Vagina (tissue), 2 donors: ENCODE measurements at regions not wholly inside any gene's neighbourhood (a gene's known extent, or its start where the extent isn't known, plus 50 kb on each side); places are given as distances from the start of the nearest gene placed in this dataset.

ENCODE experiments used
- DNase-seq, 2 donors: peaks; one replicate each; pipeline ENCODE4 v3.0.0-alpha.2; 2017; ENCODE audit errors: extremely low spot score in 2 of 2
- H3K27ac ChIP-seq: fragments of 200-600 bp; sonication (generic); one replicate; pipeline ENCODE4 v1.5.1; 2019
- H3K27me3 ChIP-seq: fragments of 200-600 bp; sonication (generic); one replicate; pipeline ENCODE4 v1.5.1; 2019
- H3K36me3 ChIP-seq, 2 donors: fragments of 200-600 bp; sonication (generic); one replicate each; pipeline ENCODE4 v1.5.1; 2017 to 2019
- H3K4me1 ChIP-seq: fragments of 200-600 bp; sonication (generic); one replicate; pipeline ENCODE4 v1.5.1; 2019
- H3K4me3 ChIP-seq, 2 donors: fragments of 200-600 bp; sonication (generic); 1 replicate in 1 of 2; 2 replicates in 1 of 2; pipeline ENCODE4 v1.5.1; 2016 to 2019
- H3K9me3 ChIP-seq: fragments of 200-600 bp; sonication (generic); one replicate; pipeline ENCODE4 v1.5.1; 2019
- POLR2A ChIP-seq, 2 donors: fragments of 450-650 bp; IDR thresholded peaks; one replicate each; pipeline ENCODE4 v1.6.1; 2017; ENCODE audit warnings: antibody characterized with exemption in 2 of 2, mild to moderate bottlenecking in 2 of 2, moderate library complexity in 2 of 2
- POLR2AphosphoS5 ChIP-seq, 2 donors: sonication (generic); formaldehyde crosslinking; IDR thresholded peaks; one replicate each; pipeline ENCODE4 v1.9.0; 2017; ENCODE audit warnings: antibody characterized with exemption in 2 of 2, mild to moderate bottlenecking in 2 of 2, low read depth in 1 of 2; ENCODE audit not compliant: insufficient read depth in 1 of 2
- intact Hi-C: fragments of 100-400 bp; cut with DNase I; formaldehyde crosslinking; loops from one replicate; pipeline ENCODE4 v1.15.1; 2023
- TF ChIP-seq, protein P1 (sequence below), 3 experiments: fragments of 450-650 bp in 2 of 3; fragments of 200-600 bp in 1 of 3; sonication (generic) in 1 of 3; IDR thresholded peaks; one replicate each; pipeline ENCODE4 v1.5.1; 2017 to 2019; ENCODE audit warnings: antibody characterized with exemption in 3 of 3, mild to moderate bottlenecking in 2 of 3, moderate library complexity in 2 of 3

DNA sequence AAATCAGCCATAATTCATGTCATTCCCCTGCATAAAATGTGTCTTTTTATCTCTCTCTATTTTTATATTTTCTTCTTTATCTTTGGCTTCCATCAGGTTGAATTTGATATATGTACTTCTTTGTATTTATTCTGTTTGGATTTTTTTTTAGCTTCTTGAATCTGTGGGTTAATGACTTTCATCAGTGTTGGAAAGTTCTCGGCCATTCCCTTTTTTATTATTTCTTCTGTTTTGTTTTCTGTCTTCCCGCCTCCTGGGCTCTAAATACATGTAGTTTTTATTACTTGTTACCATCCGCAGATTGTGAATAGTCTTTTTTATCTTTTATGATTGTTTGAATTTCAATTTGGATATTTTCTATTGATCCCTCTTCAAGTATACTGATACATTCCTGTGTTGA is 637.5 kb downstream of the NPHP4 start:
- Histone ChIP-seq H3K27ac (no peak overlapping the region), H3K4me3 (no peak overlapping the region), H3K36me3 (no peaks in the 10 kb centered on the region), H3K4me1 (no peaks in the 10 kb centered on the region), H3K9me3 (no peaks in the 10 kb centered on the region), H3K27me3 (no peaks in the 10 kb centered on the region)
- DNase-seq: no peak
- TF ChIP-seq POLR2A (IDR thresholded peaks at IDR 0.05): no peak
- intact Hi-C loops: no loop called here

DNA sequence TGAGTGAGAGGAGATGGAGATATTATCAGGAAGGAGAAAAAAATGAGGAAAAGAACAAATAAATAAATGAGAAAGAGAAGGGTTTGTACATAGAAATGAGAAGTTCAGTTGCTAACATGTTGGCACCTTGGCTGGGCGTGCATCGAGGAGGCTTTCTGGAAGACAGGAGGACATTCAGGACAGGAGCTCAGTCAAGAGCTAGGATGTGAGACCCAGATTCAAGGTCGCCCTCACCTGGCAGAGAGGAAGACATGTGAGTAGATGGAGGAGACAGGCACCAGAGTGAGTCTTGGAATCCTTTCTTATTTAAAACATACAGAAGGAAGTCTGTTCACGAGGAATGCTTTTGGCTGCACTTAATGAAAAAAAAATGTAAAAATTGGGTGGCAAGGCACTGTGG is 640.9 kb downstream of the NPHP4 start:
- no peak overlapping the region for H3K4me3 ChIP-seq
- intact Hi-C loops: no loop called here
- H3K36me3 ChIP-seq: no peaks in the 10 kb centered on the region
- H3K4me1 ChIP-seq: no peaks in the 10 kb centered on the region
- TF ChIP-seq POLR2A (IDR thresholded peaks at IDR 0.05) (no peak), POLR2AphosphoS5 (IDR thresholded peaks at IDR 0.05; ENCODE audit: insufficient read depth in 1 of 2, low read depth in 1 of 2) (no peak)
- TF ChIP-seq, protein P1, sequence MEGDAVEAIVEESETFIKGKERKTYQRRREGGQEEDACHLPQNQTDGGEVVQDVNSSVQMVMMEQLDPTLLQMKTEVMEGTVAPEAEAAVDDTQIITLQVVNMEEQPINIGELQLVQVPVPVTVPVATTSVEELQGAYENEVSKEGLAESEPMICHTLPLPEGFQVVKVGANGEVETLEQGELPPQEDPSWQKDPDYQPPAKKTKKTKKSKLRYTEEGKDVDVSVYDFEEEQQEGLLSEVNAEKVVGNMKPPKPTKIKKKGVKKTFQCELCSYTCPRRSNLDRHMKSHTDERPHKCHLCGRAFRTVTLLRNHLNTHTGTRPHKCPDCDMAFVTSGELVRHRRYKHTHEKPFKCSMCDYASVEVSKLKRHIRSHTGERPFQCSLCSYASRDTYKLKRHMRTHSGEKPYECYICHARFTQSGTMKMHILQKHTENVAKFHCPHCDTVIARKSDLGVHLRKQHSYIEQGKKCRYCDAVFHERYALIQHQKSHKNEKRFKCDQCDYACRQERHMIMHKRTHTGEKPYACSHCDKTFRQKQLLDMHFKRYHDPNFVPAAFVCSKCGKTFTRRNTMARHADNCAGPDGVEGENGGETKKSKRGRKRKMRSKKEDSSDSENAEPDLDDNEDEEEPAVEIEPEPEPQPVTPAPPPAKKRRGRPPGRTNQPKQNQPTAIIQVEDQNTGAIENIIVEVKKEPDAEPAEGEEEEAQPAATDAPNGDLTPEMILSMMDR (IDR thresholded peaks at IDR 0.05): no peak
- H3K27me3 ChIP-seq: no peaks in the 10 kb centered on the region
- no peaks in the 10 kb centered on the region for H3K9me3 ChIP-seq
- H3K27ac ChIP-seq: no peak overlapping the region
- DNase-seq: no peak

DNA sequence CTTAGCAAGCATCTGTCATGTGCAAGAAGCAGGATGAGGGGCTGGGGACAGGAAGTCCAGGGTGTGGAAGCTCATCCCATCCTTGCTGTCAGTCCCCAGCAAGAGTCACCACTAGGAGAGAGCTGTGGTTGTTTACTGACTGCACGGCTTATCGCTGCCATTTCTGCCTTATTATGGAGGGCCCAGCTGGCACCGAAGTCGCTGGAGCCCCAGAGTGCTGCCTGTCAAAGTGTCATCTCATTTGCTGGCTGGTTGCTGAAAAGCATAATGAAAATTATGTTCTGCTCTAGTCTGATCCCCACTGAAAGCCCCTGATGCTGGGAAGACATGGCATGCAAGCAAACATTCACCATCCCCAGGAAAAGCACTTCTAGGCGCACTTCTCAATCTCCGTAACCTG is 642.7 kb downstream of the NPHP4 start:
- Histone ChIP-seq H3K36me3 (no peaks in the 10 kb centered on the region), H3K27ac (no peak overlapping the region), H3K9me3 (no peaks in the 10 kb centered on the region), H3K4me3 (no peak overlapping the region), H3K27me3 (no peaks in the 10 kb centered on the region), H3K4me1 (no peaks in the 10 kb centered on the region)
- intact Hi-C loops: no loop called here
- TF ChIP-seq, protein P1 (IDR thresholded peaks at IDR 0.05): no peak
- no peak for TF ChIP-seq POLR2AphosphoS5 (IDR thresholded peaks at IDR 0.05; ENCODE audit: insufficient read depth in 1 of 2, low read depth in 1 of 2)
- TF ChIP-seq POLR2A (IDR thresholded peaks at IDR 0.05): no peak
- no peak for DNase-seq

DNA sequence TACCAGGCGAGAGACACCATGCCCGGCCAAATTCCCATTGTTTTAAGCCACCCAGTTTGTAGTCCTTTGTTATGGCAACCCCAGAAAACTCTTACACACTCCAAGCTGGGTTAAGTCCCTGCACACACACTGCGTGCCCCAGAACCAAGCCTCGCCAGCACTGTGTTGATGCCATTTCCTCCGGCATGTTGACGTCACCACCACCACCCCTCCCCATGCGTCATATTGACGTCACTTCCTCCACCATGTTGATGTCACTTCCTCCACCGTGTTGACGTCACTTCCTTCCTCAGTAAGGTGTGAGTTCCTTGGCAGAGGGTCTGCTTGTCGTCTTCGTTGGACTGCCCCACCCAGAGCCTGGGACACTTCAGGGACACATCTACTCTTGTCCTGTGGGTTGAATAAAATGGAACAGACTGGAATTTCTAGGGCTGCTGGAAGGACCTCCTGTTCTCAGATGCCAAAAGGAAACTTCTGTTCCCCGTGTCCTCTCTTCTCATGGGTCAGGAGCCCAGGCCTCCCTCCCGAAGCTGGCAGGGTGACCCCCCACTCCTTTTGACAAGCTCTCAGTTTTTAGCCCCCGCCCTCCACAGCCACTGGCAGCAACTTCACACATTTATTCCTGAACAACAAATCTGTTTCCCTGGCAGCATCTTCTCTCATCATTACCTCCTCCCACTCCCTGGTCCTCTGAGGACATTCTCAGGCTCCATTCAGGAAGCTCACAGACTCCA is 643.3 kb downstream of the NPHP4 start:
- no peaks in the 10 kb centered on the region for H3K27me3 ChIP-seq
- no peaks in the 10 kb centered on the region for H3K9me3 ChIP-seq
- no peak for TF ChIP-seq POLR2A (IDR thresholded peaks at IDR 0.05)
- no peak for TF ChIP-seq POLR2AphosphoS5 (IDR thresholded peaks at IDR 0.05; ENCODE audit: insufficient read depth in 1 of 2, low read depth in 1 of 2)
- TF ChIP-seq, protein P1 (IDR thresholded peaks at IDR 0.05): no peak
- no peak overlapping the region for H3K4me3 ChIP-seq
- DNase-seq: no peak
- no peaks in the 10 kb centered on the region for H3K36me3 ChIP-seq
- intact Hi-C loops: no loop called here
- H3K4me1 ChIP-seq: no peaks in the 10 kb centered on the region
- no peak overlapping the region for H3K27ac ChIP-seq

DNA sequence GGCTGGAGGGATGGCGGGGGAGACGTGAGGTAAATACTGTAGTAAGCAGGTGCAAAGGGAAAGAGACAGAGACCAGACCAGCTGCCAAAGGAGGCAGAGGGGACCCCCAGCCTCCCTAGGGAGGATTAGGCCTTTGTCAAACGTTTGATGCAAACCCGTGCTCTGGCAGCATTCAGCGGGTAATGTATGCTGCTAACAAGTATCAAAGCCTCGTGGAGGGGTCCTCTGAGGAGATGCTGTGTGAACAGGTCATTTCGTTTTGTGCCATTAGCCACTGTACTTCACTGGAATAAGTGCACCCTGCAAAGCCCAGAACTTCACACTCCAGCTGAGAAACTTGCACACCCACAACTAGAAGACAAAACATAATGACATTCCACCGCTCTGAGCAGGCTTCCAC is 644.5 kb downstream of the NPHP4 start:
- Histone ChIP-seq H3K4me3 (no peak overlapping the region), H3K4me1 (no peaks in the 10 kb centered on the region), H3K27ac (no peak overlapping the region), H3K9me3 (no peaks in the 10 kb centered on the region), H3K36me3 (no peaks in the 10 kb centered on the region), H3K27me3 (no peaks in the 10 kb centered on the region)
- DNase-seq: no peak
- TF ChIP-seq POLR2AphosphoS5 (IDR thresholded peaks at IDR 0.05; ENCODE audit: insufficient read depth in 1 of 2, low read depth in 1 of 2): no peak
- TF ChIP-seq POLR2A (IDR thresholded peaks at IDR 0.05): no peak
- TF ChIP-seq, protein P1 (IDR thresholded peaks at IDR 0.05): no peak
- intact Hi-C loops: no loop called here
